ENCODE measurements at regions not wholly inside any gene's neighbourhood (a gene's known extent, or its start where the extent isn't known, plus 50 kb on each side); places are given as distances from the start of the nearest gene placed in this dataset.

GRCh38 chr3:23071758-23072157 is 131.4 kb upstream of the UBE2E2 start:
- peaks cover 13% of the 10 kb centered on the region for H3K4me1 Mint-ChIP-seq (ENCODE audit: low read depth)
- H3K9me3 Mint-ChIP-seq, result no peaks in the 10 kb centered on the region
- no peak overlapping the region for H3K4me3 Mint-ChIP-seq
- H3K27ac Mint-ChIP-seq, result peak overlapping the region; percentile 18
- H3K36me3 Mint-ChIP-seq (ENCODE audit: low read depth), result no peaks in the 10 kb centered on the region
- H3K27me3 Mint-ChIP-seq, result no peaks in the 10 kb centered on the region

GRCh38 chr3:23072693-23073092 is 130.4 kb upstream of the UBE2E2 start:
- Mint-ChIP-seq H3K9me3 (no peaks in the 10 kb centered on the region), H3K27me3 (no peaks in the 10 kb centered on the region), H3K4me1 (ENCODE audit: low read depth) (peaks cover 13% of the 10 kb centered on the region), H3K36me3 (ENCODE audit: low read depth) (no peaks in the 10 kb centered on the region), H3K27ac (no peak overlapping the region), H3K4me3 (no peak overlapping the region)

- Mint-ChIP-seq H3K36me3 (ENCODE audit: low read depth) (no peaks in the 10 kb centered on the region), H3K4me3 (no peak overlapping the region), H3K27me3 (no peaks in the 10 kb centered on the region), H3K9me3 (no peaks in the 10 kb centered on the region), H3K4me1 (ENCODE audit: low read depth) (peaks cover 9% of the 10 kb centered on the region), H3K27ac (no peak overlapping the region)
Observed at GRCh38 chr3:23073724-23074305, 129.3 kb upstream of the UBE2E2 start.

- Mint-ChIP-seq H3K27me3 (no peaks in the 10 kb centered on the region), H3K36me3 (ENCODE audit: low read depth) (no peaks in the 10 kb centered on the region), H3K9me3 (no peaks in the 10 kb centered on the region), H3K4me3 (no peak overlapping the region), H3K4me1 (ENCODE audit: low read depth) (peaks cover 20% of the 10 kb centered on the region), H3K27ac (no peak overlapping the region)
Observed at GRCh38 chr3:23075496-23075895, 127.6 kb upstream of the UBE2E2 start.

- Mint-ChIP-seq H3K9me3 (no peaks in the 10 kb centered on the region), H3K4me1 (ENCODE audit: low read depth) (peaks cover 17% of the 10 kb centered on the region), H3K36me3 (ENCODE audit: low read depth) (no peaks in the 10 kb centered on the region), H3K4me3 (no peak overlapping the region), H3K27ac (no peak overlapping the region), H3K27me3 (no peaks in the 10 kb centered on the region)
Observed at GRCh38 chr3:23076437-23076836, 126.7 kb upstream of the UBE2E2 start.

GRCh38 chr3:23077126-23077525 is 126.0 kb upstream of the UBE2E2 start:
- Mint-ChIP-seq H3K4me3 (no peak overlapping the region), H3K27ac (no peak overlapping the region), H3K36me3 (ENCODE audit: low read depth) (no peaks in the 10 kb centered on the region), H3K4me1 (ENCODE audit: low read depth) (peaks cover 11% of the 10 kb centered on the region), H3K27me3 (no peaks in the 10 kb centered on the region), H3K9me3 (no peaks in the 10 kb centered on the region)

GRCh38 chr3:23078735-23079134 is 124.4 kb upstream of the UBE2E2 start:
- Mint-ChIP-seq H3K27ac (no peak overlapping the region), H3K36me3 (ENCODE audit: low read depth) (no peaks in the 10 kb centered on the region), H3K4me3 (no peak overlapping the region), H3K4me1 (ENCODE audit: low read depth) (peaks cover 11% of the 10 kb centered on the region), H3K9me3 (no peaks in the 10 kb centered on the region), H3K27me3 (no peaks in the 10 kb centered on the region)

- Mint-ChIP-seq H3K27ac (no peak overlapping the region), H3K4me3 (peak overlapping the region; percentile 22), H3K36me3 (ENCODE audit: low read depth) (no peaks in the 10 kb centered on the region), H3K9me3 (no peaks in the 10 kb centered on the region), H3K4me1 (ENCODE audit: low read depth) (peaks cover 11% of the 10 kb centered on the region), H3K27me3 (no peaks in the 10 kb centered on the region)
Observed at GRCh38 chr3:23079976-23080375, 123.2 kb upstream of the UBE2E2 start.

GRCh38 chr3:23083701-23084100 is 119.4 kb upstream of the UBE2E2 start:
- H3K4me3 Mint-ChIP-seq, result no peak overlapping the region
- H3K27me3 Mint-ChIP-seq, result no peaks in the 10 kb centered on the region
- no peaks in the 10 kb centered on the region for H3K9me3 Mint-ChIP-seq
- H3K36me3 Mint-ChIP-seq (ENCODE audit: low read depth), result no peaks in the 10 kb centered on the region
- H3K27ac Mint-ChIP-seq, result no peak overlapping the region
- H3K4me1 Mint-ChIP-seq (ENCODE audit: low read depth), result peaks cover 11% of the 10 kb centered on the region

- Mint-ChIP-seq H3K4me1 (ENCODE audit: low read depth) (peaks cover 11% of the 10 kb centered on the region), H3K9me3 (no peaks in the 10 kb centered on the region), H3K36me3 (ENCODE audit: low read depth) (no peaks in the 10 kb centered on the region), H3K27ac (no peak overlapping the region), H3K4me3 (no peak overlapping the region), H3K27me3 (no peaks in the 10 kb centered on the region)
Observed at GRCh38 chr3:23084367-23084766, 118.8 kb upstream of the UBE2E2 start.

- Mint-ChIP-seq H3K4me1 (ENCODE audit: low read depth) (peaks cover 2% of the 10 kb centered on the region), H3K27ac (no peak overlapping the region), H3K9me3 (no peaks in the 10 kb centered on the region), H3K36me3 (ENCODE audit: low read depth) (no peaks in the 10 kb centered on the region), H3K4me3 (no peak overlapping the region), H3K27me3 (no peaks in the 10 kb centered on the region)
Observed at GRCh38 chr3:23085261-23085660, 117.9 kb upstream of the UBE2E2 start.

- no peaks in the 10 kb centered on the region for H3K27me3 Mint-ChIP-seq
- no peaks in the 10 kb centered on the region for H3K36me3 Mint-ChIP-seq (ENCODE audit: low read depth)
- no peaks in the 10 kb centered on the region for H3K9me3 Mint-ChIP-seq
- H3K4me1 Mint-ChIP-seq (ENCODE audit: low read depth), result no peaks in the 10 kb centered on the region
- no peak overlapping the region for H3K27ac Mint-ChIP-seq
- no peak overlapping the region for H3K4me3 Mint-ChIP-seq
Observed at GRCh38 chr3:23086331-23086730, 116.8 kb upstream of the UBE2E2 start.

- Mint-ChIP-seq H3K4me3 (no peak overlapping the region), H3K27ac (no peak overlapping the region), H3K9me3 (no peaks in the 10 kb centered on the region), H3K4me1 (ENCODE audit: low read depth) (no peaks in the 10 kb centered on the region), H3K27me3 (no peaks in the 10 kb centered on the region), H3K36me3 (ENCODE audit: low read depth) (no peaks in the 10 kb centered on the region)
Observed at GRCh38 chr3:23086831-23087230, 116.3 kb upstream of the UBE2E2 start.

- Mint-ChIP-seq H3K36me3 (ENCODE audit: low read depth) (no peaks in the 10 kb centered on the region), H3K4me1 (ENCODE audit: low read depth) (peaks cover 7% of the 10 kb centered on the region), H3K4me3 (no peak overlapping the region), H3K27ac (no peak overlapping the region), H3K27me3 (peaks cover 7% of the 10 kb centered on the region), H3K9me3 (no peaks in the 10 kb centered on the region)
Observed at GRCh38 chr3:23094412-23094811, 108.7 kb upstream of the UBE2E2 start.

- no peak overlapping the region for H3K27ac Mint-ChIP-seq
- H3K36me3 Mint-ChIP-seq (ENCODE audit: low read depth), result no peaks in the 10 kb centered on the region
- no peaks in the 10 kb centered on the region for H3K9me3 Mint-ChIP-seq
- peaks cover 10% of the 10 kb centered on the region for H3K4me1 Mint-ChIP-seq (ENCODE audit: low read depth)
- H3K27me3 Mint-ChIP-seq, result peaks cover 7% of the 10 kb centered on the region
- H3K4me3 Mint-ChIP-seq, result no peak overlapping the region
Observed at GRCh38 chr3:23094890-23095462, 108.2 kb upstream of the UBE2E2 start.

- Mint-ChIP-seq H3K36me3 (ENCODE audit: low read depth) (no peaks in the 10 kb centered on the region), H3K9me3 (no peaks in the 10 kb centered on the region), H3K4me3 (no peak overlapping the region), H3K27ac (no peak overlapping the region), H3K27me3 (peaks cover 10% of the 10 kb centered on the region), H3K4me1 (ENCODE audit: low read depth) (peaks cover 14% of the 10 kb centered on the region)
Observed at GRCh38 chr3:23096041-23096440, 107.1 kb upstream of the UBE2E2 start.
